ENCODE measurements at regions not wholly inside any gene's neighbourhood (a gene's known extent, or its start where the extent isn't known, plus 50 kb on each side); places are given as distances from the start of the nearest gene placed in this dataset.

DNA sequence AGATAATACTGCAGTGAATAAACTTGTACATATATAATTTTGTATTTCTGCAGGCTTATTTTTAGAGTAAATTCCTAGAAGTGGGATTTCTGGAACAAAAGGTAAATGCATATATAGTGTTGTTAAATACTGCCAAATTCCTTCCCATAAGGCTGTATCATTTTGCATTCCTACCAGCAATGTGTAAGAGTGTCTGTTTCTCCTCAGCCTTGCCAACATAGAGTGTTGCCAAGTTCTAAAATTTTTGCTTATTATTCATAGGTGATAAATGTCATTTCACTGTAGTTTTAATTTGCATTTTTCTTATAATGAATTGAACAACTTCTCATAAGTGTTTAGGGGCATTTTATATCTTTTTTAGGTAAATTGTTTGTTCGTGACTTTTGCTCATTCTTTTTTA is 174.2 kb upstream of the ZBED5 start:
- TF ChIP-seq, protein P1, sequence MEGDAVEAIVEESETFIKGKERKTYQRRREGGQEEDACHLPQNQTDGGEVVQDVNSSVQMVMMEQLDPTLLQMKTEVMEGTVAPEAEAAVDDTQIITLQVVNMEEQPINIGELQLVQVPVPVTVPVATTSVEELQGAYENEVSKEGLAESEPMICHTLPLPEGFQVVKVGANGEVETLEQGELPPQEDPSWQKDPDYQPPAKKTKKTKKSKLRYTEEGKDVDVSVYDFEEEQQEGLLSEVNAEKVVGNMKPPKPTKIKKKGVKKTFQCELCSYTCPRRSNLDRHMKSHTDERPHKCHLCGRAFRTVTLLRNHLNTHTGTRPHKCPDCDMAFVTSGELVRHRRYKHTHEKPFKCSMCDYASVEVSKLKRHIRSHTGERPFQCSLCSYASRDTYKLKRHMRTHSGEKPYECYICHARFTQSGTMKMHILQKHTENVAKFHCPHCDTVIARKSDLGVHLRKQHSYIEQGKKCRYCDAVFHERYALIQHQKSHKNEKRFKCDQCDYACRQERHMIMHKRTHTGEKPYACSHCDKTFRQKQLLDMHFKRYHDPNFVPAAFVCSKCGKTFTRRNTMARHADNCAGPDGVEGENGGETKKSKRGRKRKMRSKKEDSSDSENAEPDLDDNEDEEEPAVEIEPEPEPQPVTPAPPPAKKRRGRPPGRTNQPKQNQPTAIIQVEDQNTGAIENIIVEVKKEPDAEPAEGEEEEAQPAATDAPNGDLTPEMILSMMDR (conservative IDR thresholded peaks at IDR 0.05): no peak
- TF ChIP-seq EZH2 (IDR thresholded peaks at IDR 0.05; ENCODE audit: low read depth): no peak
